ENCODE measurements at regions not wholly inside any gene's neighbourhood (a gene's known extent, or its start where the extent isn't known, plus 50 kb on each side); places are given as distances from the start of the nearest gene placed in this dataset.

DNA sequence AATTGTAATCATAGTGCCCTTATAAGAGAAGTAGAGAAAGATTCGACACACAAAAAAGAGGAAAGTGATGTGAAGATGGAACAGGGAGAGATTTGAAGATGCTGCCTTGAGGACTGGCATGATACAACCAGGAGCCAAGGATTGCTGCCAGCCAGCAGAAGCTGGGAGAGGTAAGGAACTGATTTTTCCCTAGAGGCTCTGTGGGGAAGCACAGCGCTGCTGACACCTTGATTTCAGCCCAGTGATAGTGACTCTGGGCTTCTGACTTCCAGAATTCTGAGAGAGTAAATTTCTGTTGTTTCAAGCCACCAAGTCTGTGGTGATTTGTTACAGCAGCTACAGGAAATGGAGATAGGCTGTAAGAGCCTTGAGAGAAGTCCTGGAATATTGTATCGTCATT lies 98.2 kb downstream of the RAB11FIP2 start:
- intact Hi-C loops (cut with micrococcal nuclease): no loop called here
- Mint-ChIP-seq H3K27ac (no peak overlapping the region), H3K27me3 (ENCODE audit: insufficient read depth) (no peaks in the 10 kb centered on the region), H3K4me1 (ENCODE audit: low read depth) (no peaks in the 10 kb centered on the region), H3K9me3 (no peaks in the 10 kb centered on the region), H3K36me3 (ENCODE audit: low read depth) (no peaks in the 10 kb centered on the region), H3K4me3 (no peak overlapping the region)
- no peak for DNase-seq (ENCODE audit: low spot score)

DNA sequence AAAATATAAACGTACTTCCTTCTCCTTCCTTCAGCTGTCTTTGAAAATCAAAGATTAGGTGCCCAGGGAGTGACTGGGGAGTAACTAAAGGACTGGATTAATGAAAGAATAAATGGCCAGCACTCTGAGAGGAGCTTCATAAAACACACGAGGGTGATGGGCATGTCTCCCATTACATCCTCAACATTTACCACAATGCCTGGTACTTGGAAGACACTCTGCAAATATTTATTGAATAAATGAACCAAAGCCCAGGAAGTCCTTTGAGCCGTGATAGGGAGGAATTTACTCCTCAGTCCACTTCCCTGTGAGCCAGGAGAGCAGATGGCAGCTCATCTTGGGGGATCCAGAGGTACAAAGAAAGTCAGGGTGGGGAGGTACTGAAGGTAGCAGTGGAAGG lies 96.3 kb downstream of the RAB11FIP2 start:
- DNase-seq (ENCODE audit: low spot score): no peak

More for the DNA sequence above, 96.3 kb downstream of the RAB11FIP2 start:
- Mint-ChIP-seq H3K27ac (no peak overlapping the region), H3K4me3 (no peak overlapping the region), H3K36me3 (ENCODE audit: low read depth) (no peaks in the 10 kb centered on the region), H3K27me3 (ENCODE audit: insufficient read depth) (peaks cover 5% of the 10 kb centered on the region), H3K4me1 (ENCODE audit: low read depth) (no peaks in the 10 kb centered on the region), H3K9me3 (no peaks in the 10 kb centered on the region)
- intact Hi-C loops (cut with micrococcal nuclease): no loop called here

Measured in activated T-helper 1 cell treated with anti-CD3 and anti-CD28 coated beads, Interleukin-12 subunit alpha, Interleukin-12 subunit beta, Interleukin-2, Interleukin-4 antibody, amounts not matched to agents 30 ng/mL and 10 ng/mL and 1 ng/mL, durations not matched to agents 14 hours and 24 hours and 36 hours (primary cell).